Neutrophil (primary cell): ENCODE measurements at regions not wholly inside any gene's neighbourhood (a gene's known extent, or its start where the extent isn't known, plus 50 kb on each side); places are given as distances from the start of the nearest gene placed in this dataset.
"Not testable (repeated sequence)": the region's sequence is repeated elsewhere in the genome, so short reads cannot be mapped to it uniquely, and the experiment has no call there.

Source experiments
- H3K27ac ChIP-seq: fragments of 200-600 bp; sonication (generic); 2 replicates; pipeline ENCODE4 v1.5.1; 2016; ENCODE audit warnings: mild to moderate bottlenecking, moderate library complexity
- H3K27me3 ChIP-seq: fragments of 200-600 bp; sonication (generic); 2 replicates; pipeline ENCODE4 v1.6.0; 2016; ENCODE audit warnings: mild to moderate bottlenecking
- H3K36me3 ChIP-seq: fragments of 200-600 bp; sonication (generic); 2 replicates; pipeline ENCODE4 v1.5.1; 2017
- H3K4me1 ChIP-seq, 2 experiments: fragments of 200-600 bp in 1 of 2; sonication (generic) in 1 of 2; 1 replicate in 1 of 2; 2 replicates in 1 of 2; pipeline versions ENCODE4 v1.5.1 to v1.6.1; 2013 to 2016; ENCODE audit warnings: low read depth in 1 of 2, low read length in 1 of 2, mild to moderate bottlenecking in 1 of 2, moderate library complexity in 1 of 2; ENCODE audit not compliant: control insufficient read depth in 1 of 2, insufficient read depth in 1 of 2
- H3K4me3 ChIP-seq, 2 experiments: fragments of 200-600 bp in 1 of 2; sonication (generic) in 1 of 2; 1 replicate in 1 of 2; 2 replicates in 1 of 2; pipeline ENCODE4 v1.5.1; 2013 to 2016; ENCODE audit warnings: low read depth in 1 of 2, low read length in 1 of 2, mild to moderate bottlenecking in 1 of 2, moderate library complexity in 1 of 2
- H3K9me3 ChIP-seq: fragments of 200-600 bp; sonication (generic); 2 replicates; pipeline ENCODE4 v1.5.1; 2016
- CTCF ChIP-seq: fragments of 200-600 bp; sonication (generic); IDR thresholded peaks from 2 replicates; pipeline ENCODE4 v1.5.1; 2016; ENCODE audit warnings: antibody characterized with exemption

- no peak overlapping the region for H3K27ac ChIP-seq
- no peaks in the 10 kb centered on the region for H3K9me3 ChIP-seq
- no peaks in the 10 kb centered on the region for H3K36me3 ChIP-seq
- H3K27me3 ChIP-seq: no peaks in the 10 kb centered on the region
- no peak overlapping the region for H3K4me3 ChIP-seq
- TF ChIP-seq CTCF: no peak
- no peaks in the 10 kb centered on the region for H3K4me1 ChIP-seq
Observed at GRCh38 chrX:121405826-121406225, 358.4 kb downstream of the GLUD2 start.

DNA sequence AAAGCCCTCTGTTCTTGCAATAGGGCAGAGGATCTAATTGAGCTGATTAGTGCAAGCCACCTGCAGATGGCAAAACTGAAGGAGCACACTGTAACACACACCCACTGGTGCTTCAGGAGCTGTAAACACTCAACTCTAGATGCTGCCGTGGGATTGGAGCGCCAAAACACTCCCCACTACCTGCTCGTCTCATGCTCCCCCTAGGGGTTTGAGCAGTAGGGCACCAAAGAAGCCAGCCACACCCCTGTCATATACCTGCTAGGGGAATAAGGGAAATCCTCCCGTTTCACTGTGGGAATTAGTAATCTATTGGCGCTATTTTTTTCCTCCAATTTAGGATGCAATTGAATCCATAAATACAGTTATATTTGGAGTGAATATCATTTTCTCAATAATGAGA is 360.2 kb downstream of the GLUD2 start:
- Histone ChIP-seq H3K27ac (no peak overlapping the region), H3K36me3 (no peaks in the 10 kb centered on the region), H3K9me3 (no peaks in the 10 kb centered on the region), H3K4me3 (no peak overlapping the region), H3K4me1 (no peaks in the 10 kb centered on the region), H3K27me3 (no peaks in the 10 kb centered on the region)
- TF ChIP-seq CTCF: no peak

- not testable (repeated sequence) for H3K4me1 ChIP-seq, H3K27me3 ChIP-seq
Observed at GRCh38 chrX:121431514-121431913, 384.1 kb downstream of the GLUD2 start.

GRCh38 chrX:121433289-121433688 is 385.9 kb downstream of the GLUD2 start:
- Histone ChIP-seq H3K36me3 (no peaks in the 10 kb centered on the region), H3K27me3 (no peaks in the 10 kb centered on the region), H3K4me1 (no peaks in the 10 kb centered on the region), H3K9me3 (no peaks in the 10 kb centered on the region), H3K4me3 (no peak overlapping the region), H3K27ac (no peak overlapping the region)
- TF ChIP-seq CTCF: no peak

More at GRCh38 chrX:121431514-121431913, 384.1 kb downstream of the GLUD2 start:
- not testable (repeated sequence) for H3K27ac ChIP-seq, H3K36me3 ChIP-seq, H3K9me3 ChIP-seq, H3K4me3 ChIP-seq

DNA sequence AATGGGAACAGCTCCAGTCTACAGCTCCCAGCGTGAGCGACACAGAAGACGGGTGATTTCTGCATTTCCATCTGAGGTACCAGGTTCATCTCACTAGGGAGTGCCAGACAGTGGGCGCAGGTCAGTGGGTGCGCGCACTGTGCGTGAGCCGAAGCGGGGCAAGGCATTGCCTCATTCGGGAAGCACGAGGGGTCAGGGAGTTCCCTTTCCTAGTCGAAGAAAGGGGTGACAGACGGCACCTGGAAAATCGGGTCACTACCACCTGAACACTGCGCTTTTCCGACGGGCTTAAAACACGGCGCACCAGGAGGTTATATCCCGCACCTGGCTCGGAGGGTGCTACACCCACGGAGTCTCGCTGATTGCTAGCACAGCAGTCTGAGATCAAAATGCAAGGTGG is 390.3 kb downstream of the GLUD2 start:
- not testable (repeated sequence) for H3K9me3 ChIP-seq, H3K4me3 ChIP-seq, H3K4me1 ChIP-seq, H3K27ac ChIP-seq, H3K27me3 ChIP-seq, H3K36me3 ChIP-seq

- H3K4me3 ChIP-seq: no peak overlapping the region
- H3K27ac ChIP-seq: no peak overlapping the region
- no peak for TF ChIP-seq CTCF
- no peaks in the 10 kb centered on the region for H3K27me3 ChIP-seq
- no peaks in the 10 kb centered on the region for H3K9me3 ChIP-seq
- H3K36me3 ChIP-seq: no peaks in the 10 kb centered on the region
- H3K4me1 ChIP-seq: no peaks in the 10 kb centered on the region
Observed at GRCh38 chrX:121455890-121456289, 408.5 kb downstream of the GLUD2 start.

- Histone ChIP-seq H3K36me3 (no peaks in the 10 kb centered on the region), H3K9me3 (no peaks in the 10 kb centered on the region), H3K4me1 (no peaks in the 10 kb centered on the region), H3K27me3 (no peaks in the 10 kb centered on the region), H3K27ac (no peak overlapping the region), H3K4me3 (no peak overlapping the region)
- no peak for TF ChIP-seq CTCF
Observed at GRCh38 chrX:121456315-121456714, 408.9 kb downstream of the GLUD2 start.
